DND-41 (cell line): ENCODE measurements at regions not wholly inside any gene's neighbourhood (a gene's known extent, or its start where the extent isn't known, plus 50 kb on each side); places are given as distances from the start of the nearest gene placed in this dataset.

Source experiments
- EZH2 ChIP-seq: IDR thresholded peaks from 3 replicates; pipeline ENCODE4 v1.6.1; 2012; ENCODE audit warnings: borderline replicate concordance, low read depth, mild to moderate bottlenecking, moderate library complexity, low read length, inconsistent platforms; ENCODE audit not compliant: severe bottlenecking
- TF ChIP-seq, protein P1 (sequence below): IDR thresholded peaks from 2 replicates; pipeline ENCODE4 v1.5.1; 2012; ENCODE audit warnings: borderline replicate concordance, low read length, moderate library complexity, mild to moderate bottlenecking; ENCODE audit not compliant: poor library complexity, severe bottlenecking; ENCODE audit errors: extremely low read depth

DNA sequence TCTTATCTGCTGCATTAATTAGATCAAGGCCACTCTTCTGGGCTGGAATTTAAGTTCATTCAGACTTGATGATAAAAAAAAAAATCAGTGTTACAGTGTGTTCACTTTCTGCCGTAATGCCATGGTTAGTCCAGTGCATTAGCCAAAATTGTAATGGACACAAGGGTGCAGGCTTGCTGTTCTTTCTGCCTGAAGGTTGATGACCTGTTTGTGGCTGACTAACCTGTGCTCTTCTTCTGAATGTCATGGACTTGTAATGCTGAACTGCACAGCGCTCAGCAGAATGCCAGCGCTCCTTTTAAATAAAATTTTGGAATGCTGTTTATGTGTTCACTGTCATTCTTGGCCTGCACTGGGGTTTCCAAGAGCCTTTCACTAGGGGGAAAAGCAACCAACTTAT lies 323.2 kb downstream of the ZNF248 start:
- TF ChIP-seq, protein P1, sequence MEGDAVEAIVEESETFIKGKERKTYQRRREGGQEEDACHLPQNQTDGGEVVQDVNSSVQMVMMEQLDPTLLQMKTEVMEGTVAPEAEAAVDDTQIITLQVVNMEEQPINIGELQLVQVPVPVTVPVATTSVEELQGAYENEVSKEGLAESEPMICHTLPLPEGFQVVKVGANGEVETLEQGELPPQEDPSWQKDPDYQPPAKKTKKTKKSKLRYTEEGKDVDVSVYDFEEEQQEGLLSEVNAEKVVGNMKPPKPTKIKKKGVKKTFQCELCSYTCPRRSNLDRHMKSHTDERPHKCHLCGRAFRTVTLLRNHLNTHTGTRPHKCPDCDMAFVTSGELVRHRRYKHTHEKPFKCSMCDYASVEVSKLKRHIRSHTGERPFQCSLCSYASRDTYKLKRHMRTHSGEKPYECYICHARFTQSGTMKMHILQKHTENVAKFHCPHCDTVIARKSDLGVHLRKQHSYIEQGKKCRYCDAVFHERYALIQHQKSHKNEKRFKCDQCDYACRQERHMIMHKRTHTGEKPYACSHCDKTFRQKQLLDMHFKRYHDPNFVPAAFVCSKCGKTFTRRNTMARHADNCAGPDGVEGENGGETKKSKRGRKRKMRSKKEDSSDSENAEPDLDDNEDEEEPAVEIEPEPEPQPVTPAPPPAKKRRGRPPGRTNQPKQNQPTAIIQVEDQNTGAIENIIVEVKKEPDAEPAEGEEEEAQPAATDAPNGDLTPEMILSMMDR: no peak
- no peak for TF ChIP-seq EZH2
